Gastroesophageal sphincter (tissue), 3 donors: ENCODE measurements at regions not wholly inside any gene's neighbourhood (a gene's known extent, or its start where the extent isn't known, plus 50 kb on each side); places are given as distances from the start of the nearest gene placed in this dataset.

Experiments
- POLR2A ChIP-seq, 2 donors: fragments of 450-650 bp; IDR thresholded peaks; one replicate each; pipeline ENCODE4 v1.6.1; 2017; ENCODE audit warnings: antibody characterized with exemption in 2 of 2, mild to moderate bottlenecking in 2 of 2, moderate library complexity in 1 of 2
- POLR2AphosphoS5 ChIP-seq: sonication (generic); formaldehyde crosslinking; IDR thresholded peaks from one replicate; pipeline ENCODE4 v1.6.1; 2017; ENCODE audit warnings: antibody characterized with exemption
- TF ChIP-seq, protein P1 (sequence below), 4 experiments: fragments of 200-600 bp in 2 of 4; fragments of 450-650 bp in 2 of 4; sonication (generic) in 1 of 4; IDR thresholded peaks; one replicate each; pipeline ENCODE4 v1.5.1; 2017 to 2019; ENCODE audit warnings: antibody characterized with exemption in 4 of 4, mild to moderate bottlenecking in 2 of 4, moderate library complexity in 2 of 4

DNA sequence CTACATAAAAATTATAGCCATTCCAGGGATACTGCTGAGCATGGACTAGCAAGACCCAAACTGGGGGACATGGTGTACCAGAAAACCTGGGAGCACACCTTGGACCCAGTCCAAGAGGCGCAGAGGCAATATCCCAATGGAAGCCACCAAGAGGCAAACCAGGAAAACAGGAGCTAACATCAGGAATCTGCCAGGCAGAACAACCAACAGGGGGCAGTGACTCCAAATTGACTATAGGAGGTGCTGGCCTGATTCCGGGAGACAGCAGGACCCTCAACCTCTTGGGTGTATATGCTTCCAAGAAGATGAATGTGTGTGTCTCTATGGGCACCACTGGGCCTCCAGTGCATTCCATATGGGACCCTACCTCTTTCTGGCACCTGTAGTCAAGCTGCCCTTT is 172.7 kb upstream of the ARL4C start:
- TF ChIP-seq, protein P1, sequence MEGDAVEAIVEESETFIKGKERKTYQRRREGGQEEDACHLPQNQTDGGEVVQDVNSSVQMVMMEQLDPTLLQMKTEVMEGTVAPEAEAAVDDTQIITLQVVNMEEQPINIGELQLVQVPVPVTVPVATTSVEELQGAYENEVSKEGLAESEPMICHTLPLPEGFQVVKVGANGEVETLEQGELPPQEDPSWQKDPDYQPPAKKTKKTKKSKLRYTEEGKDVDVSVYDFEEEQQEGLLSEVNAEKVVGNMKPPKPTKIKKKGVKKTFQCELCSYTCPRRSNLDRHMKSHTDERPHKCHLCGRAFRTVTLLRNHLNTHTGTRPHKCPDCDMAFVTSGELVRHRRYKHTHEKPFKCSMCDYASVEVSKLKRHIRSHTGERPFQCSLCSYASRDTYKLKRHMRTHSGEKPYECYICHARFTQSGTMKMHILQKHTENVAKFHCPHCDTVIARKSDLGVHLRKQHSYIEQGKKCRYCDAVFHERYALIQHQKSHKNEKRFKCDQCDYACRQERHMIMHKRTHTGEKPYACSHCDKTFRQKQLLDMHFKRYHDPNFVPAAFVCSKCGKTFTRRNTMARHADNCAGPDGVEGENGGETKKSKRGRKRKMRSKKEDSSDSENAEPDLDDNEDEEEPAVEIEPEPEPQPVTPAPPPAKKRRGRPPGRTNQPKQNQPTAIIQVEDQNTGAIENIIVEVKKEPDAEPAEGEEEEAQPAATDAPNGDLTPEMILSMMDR (IDR thresholded peaks at IDR 0.05): no peak
- TF ChIP-seq POLR2A (IDR thresholded peaks at IDR 0.05) (no peak), POLR2AphosphoS5 (no peak)
